Tibial nerve (tissue), 4 donors: ENCODE measurements at regions not wholly inside any gene's neighbourhood (a gene's known extent, or its start where the extent isn't known, plus 50 kb on each side); places are given as distances from the start of the nearest gene placed in this dataset.

Source experiments
- DNase-seq, 2 donors: peaks; one replicate each; pipeline ENCODE4 v3.0.0-alpha.2; 2019; ENCODE audit warnings: low spot score in 2 of 2
- H3K27ac ChIP-seq, 4 donors: fragments of 200-600 bp; sonication (generic) in 3 of 4; one replicate each; pipeline ENCODE4 v1.5.1; 2017 to 2019; ENCODE audit warnings: mild to moderate bottlenecking in 1 of 4
- H3K27me3 ChIP-seq, 2 donors: fragments of 200-600 bp; sonication (generic) in 1 of 2; one replicate each; pipeline versions ENCODE4 v1.5.1 to v1.6.0; 2017 to 2019
- H3K36me3 ChIP-seq, 3 donors: fragments of 200-600 bp; sonication (generic); one replicate each; pipeline ENCODE4 v1.5.1; 2018 to 2019
- H3K4me1 ChIP-seq, 4 donors: fragments of 200-600 bp; sonication (generic) in 3 of 4; one replicate each; pipeline ENCODE4 v1.5.1; 2017 to 2019
- H3K4me3 ChIP-seq, 4 donors: fragments of 200-600 bp; sonication (generic) in 3 of 4; one replicate each; pipeline ENCODE4 v1.5.1; 2017 to 2019; ENCODE audit warnings: mild to moderate bottlenecking in 1 of 4, moderate library complexity in 1 of 4
- H3K9me3 ChIP-seq, 4 donors: fragments of 200-600 bp; sonication (generic) in 3 of 4; one replicate each; pipeline ENCODE4 v1.5.1; 2017 to 2019
- EP300 ChIP-seq, 2 donors: sonication (generic); formaldehyde crosslinking; IDR thresholded peaks; one replicate each; pipeline ENCODE4 v1.6.1; 2017; ENCODE audit warnings: antibody characterized with exemption in 2 of 2, mild to moderate bottlenecking in 1 of 2
- POLR2A ChIP-seq, 2 donors: fragments of 450-650 bp; IDR thresholded peaks; one replicate each; pipeline ENCODE4 v1.6.1; 2017; ENCODE audit warnings: antibody characterized with exemption in 2 of 2, mild to moderate bottlenecking in 2 of 2, moderate library complexity in 2 of 2
- WGBS, 2 donors: methylation state at CpG; one replicate each; pipeline ENCODE4 v1.1.5; 2018; 5-methylcytosine and 5-hydroxymethylcytosine counted together
- TF ChIP-seq, protein P1 (sequence below), 5 experiments: fragments of 200-600 bp in 3 of 5; fragments of 450-650 bp in 2 of 5; sonication (generic) in 3 of 5; IDR thresholded peaks; one replicate each; pipeline ENCODE4 v1.5.1; 2016 to 2019; ENCODE audit warnings: antibody characterized with exemption in 5 of 5, mild to moderate bottlenecking in 3 of 5, moderate library complexity in 2 of 5

DNA sequence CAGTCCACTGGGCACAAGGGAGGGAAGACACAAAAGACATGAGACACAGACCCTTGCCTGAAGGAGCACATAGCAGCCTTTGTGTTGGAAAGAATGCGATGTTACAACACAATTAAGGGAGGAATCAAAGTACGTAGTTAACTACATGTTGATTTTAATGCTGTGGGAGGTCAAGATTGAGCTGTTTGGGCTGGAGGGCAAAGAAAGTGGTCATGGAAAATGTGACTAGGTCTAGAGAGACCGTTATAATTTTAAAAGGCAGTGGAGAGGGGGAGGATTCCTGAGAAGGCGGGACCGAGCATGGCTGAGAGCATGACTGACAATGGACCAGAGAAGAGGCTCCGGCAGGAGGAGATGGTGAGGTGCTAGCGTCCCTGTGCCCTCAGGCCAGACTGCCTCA, 111.8 kb upstream of the ATP1A1 start:
- Histone ChIP-seq H3K27me3 (no peaks in the 10 kb centered on the region), H3K27ac (no peak overlapping the region), H3K4me1 (no peaks in the 10 kb centered on the region), H3K4me3 (no peak overlapping the region), H3K9me3 (no peaks in the 10 kb centered on the region), H3K36me3 (no peaks in the 10 kb centered on the region)
- TF ChIP-seq EP300 (IDR thresholded peaks at IDR 0.05) (no peak), POLR2A (IDR thresholded peaks at IDR 0.05) (no peak)
- TF ChIP-seq, protein P1, sequence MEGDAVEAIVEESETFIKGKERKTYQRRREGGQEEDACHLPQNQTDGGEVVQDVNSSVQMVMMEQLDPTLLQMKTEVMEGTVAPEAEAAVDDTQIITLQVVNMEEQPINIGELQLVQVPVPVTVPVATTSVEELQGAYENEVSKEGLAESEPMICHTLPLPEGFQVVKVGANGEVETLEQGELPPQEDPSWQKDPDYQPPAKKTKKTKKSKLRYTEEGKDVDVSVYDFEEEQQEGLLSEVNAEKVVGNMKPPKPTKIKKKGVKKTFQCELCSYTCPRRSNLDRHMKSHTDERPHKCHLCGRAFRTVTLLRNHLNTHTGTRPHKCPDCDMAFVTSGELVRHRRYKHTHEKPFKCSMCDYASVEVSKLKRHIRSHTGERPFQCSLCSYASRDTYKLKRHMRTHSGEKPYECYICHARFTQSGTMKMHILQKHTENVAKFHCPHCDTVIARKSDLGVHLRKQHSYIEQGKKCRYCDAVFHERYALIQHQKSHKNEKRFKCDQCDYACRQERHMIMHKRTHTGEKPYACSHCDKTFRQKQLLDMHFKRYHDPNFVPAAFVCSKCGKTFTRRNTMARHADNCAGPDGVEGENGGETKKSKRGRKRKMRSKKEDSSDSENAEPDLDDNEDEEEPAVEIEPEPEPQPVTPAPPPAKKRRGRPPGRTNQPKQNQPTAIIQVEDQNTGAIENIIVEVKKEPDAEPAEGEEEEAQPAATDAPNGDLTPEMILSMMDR (IDR thresholded peaks at IDR 0.05), result no peak
- no peak for DNase-seq
- WGBS, 2 donors, result 33 to 41% methylated on average over 7 of the region's 7 CpGs

DNA sequence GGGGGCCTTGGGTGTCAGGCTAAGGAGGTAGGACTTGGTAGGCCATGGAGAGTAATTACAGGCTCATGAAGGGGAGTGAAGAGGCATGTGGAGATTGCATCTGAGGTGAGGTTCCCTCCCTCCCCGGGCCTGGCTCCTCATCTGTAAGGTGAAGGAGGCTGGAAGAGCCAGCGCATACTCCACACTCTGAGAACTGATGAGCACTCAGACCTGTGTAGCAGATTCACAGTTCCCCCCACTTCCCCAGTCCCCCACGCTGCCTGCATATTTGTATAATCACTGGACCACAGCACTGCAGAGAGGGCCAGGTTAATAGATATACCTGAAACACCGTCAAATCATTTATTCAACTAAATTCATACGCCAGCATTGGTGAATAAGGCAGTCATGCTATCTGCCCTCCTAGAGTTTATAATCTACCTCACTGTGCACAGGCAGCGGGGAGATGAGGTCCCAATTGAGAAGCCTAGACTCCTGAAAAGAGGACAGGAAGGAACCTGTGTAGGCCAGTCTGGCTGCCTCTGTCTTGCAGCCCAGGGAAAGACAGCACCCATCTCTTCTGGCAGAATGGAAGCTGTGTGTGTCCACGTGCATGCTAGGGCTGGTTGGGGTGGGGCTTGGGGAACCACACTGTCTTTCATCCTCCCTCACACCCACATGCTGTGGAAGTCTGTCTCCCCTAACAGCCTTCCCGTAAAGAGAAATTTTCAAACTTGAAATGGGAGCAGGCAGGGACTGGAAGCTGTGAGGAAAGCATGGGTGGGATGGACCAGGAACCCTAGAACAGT, 110.6 kb upstream of the ATP1A1 start:
- no peak for DNase-seq
- Histone ChIP-seq H3K4me1 (no peaks in the 10 kb centered on the region), H3K36me3 (no peaks in the 10 kb centered on the region), H3K27me3 (no peaks in the 10 kb centered on the region), H3K27ac (no peak overlapping the region), H3K9me3 (no peaks in the 10 kb centered on the region), H3K4me3 (no peak overlapping the region)
- WGBS, 2 donors, result 69 to 73% methylated on average over 8 of the region's 8 CpGs
- TF ChIP-seq, protein P1 (IDR thresholded peaks at IDR 0.05), result no peak
- TF ChIP-seq EP300 (IDR thresholded peaks at IDR 0.05) (no peak), POLR2A (IDR thresholded peaks at IDR 0.05) (no peak)

DNA sequence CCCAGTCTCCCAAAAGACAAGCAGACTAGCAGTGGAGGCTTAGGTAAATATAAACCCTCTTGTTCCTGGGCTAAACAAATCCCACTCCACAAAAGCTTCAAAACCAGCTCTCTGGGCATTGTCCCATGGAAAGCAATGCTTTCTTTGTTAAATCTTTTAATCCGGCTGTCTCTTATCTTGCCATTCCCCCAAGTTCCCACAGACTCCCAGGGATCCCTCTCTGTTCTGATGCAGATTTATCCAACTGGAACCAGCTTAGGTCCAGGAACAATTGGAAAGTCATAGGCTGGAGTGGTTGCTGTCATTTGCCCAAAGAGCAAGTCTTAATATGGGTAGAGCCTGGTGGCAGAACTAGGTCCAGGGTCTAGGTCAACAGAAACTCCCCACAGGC, 110.1 kb upstream of the ATP1A1 start:
- H3K36me3 ChIP-seq, result no peaks in the 10 kb centered on the region

DNA sequence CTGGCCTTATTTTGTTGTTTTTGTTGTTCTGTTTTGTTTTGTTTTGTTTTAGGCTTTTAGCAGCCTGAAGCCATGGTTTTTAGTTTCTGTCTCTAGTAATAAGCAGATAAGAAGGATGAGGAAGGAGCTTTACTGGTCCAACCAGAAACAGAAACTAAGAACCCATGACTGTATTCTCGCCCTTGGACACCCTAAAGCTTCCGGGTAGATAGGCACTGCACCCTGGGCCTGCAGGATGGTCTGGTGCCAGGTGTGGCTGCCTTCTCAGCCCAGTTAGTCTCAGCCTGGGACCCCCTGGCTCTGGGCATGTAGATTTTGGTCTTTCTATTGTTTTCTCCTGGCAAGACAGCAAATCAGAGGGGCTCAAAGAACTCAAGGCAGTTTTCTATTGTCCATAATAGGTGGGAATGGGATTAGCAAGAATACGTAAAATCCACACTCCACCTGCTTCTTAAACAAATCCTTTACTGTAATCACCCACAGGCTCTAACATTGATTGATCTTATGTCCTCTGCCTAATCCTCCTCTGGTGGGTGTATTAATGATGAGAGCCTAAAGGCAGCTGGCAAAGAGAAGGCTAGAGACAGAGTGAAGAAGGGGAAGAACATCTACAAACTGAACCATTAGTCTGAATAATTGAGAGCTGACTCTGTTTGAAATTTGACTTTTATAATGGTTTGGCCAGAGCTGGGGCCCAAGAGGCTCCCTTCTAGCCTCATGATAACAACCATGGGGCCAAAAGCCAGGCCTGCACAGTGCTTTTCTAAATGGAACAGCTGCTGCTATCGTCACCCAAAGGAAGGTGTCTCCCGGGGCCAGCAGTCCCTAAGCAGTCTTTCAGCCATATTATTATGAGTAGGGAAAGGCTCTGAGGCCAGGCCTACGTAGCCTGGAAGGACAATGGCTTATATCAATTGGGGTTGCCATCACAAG, 106.8 kb upstream of the ATP1A1 start:
- no peaks in the 10 kb centered on the region for H3K27me3 ChIP-seq
- TF ChIP-seq POLR2A (IDR thresholded peaks at IDR 0.05) (no peak), EP300 (IDR thresholded peaks at IDR 0.05) (no peak)
- TF ChIP-seq, protein P1 (IDR thresholded peaks at IDR 0.05), result no peak
- DNase-seq, result no peak
- 91 to 93% methylated on average over 6 of the region's 6 CpGs for WGBS, 2 donors
- H3K4me1 ChIP-seq, result no peaks in the 10 kb centered on the region
- H3K36me3 ChIP-seq, result no peaks in the 10 kb centered on the region
- H3K4me3 ChIP-seq, result no peak overlapping the region
- H3K9me3 ChIP-seq, result no peaks in the 10 kb centered on the region
- no peak overlapping the region for H3K27ac ChIP-seq

More for the DNA sequence above, 110.1 kb upstream of the ATP1A1 start:
- Histone ChIP-seq H3K4me3 (no peak overlapping the region), H3K9me3 (no peaks in the 10 kb centered on the region), H3K27me3 (no peaks in the 10 kb centered on the region), H3K4me1 (no peaks in the 10 kb centered on the region), H3K27ac (no peak overlapping the region)
- WGBS, 2 donors, result 67 to 72% methylated on average over 1 of the region's 1 CpG
- TF ChIP-seq POLR2A (IDR thresholded peaks at IDR 0.05), result no peak
- TF ChIP-seq, protein P1 (IDR thresholded peaks at IDR 0.05), result no peak
- TF ChIP-seq EP300 (IDR thresholded peaks at IDR 0.05), result no peak
- DNase-seq, result no peak

DNA sequence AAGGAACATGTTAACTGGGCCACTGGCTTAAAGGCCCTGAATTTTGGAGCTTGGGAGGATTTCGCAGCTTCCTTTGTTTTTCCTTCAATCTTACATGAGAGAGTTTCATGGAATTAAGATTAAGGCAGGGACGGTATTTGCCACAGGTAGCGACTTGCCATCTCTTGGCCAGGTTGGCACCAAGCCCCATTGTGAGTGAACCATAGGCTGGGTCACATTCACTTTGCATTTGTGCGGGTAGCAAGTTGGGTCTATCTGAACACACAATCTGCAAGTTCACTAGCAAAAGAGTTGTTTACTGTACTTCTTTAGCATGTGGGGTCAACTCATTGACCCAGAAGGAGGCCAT, 106.2 kb upstream of the ATP1A1 start:
- Histone ChIP-seq H3K27me3 (no peaks in the 10 kb centered on the region), H3K4me3 (no peak overlapping the region), H3K27ac (no peak overlapping the region), H3K9me3 (no peaks in the 10 kb centered on the region), H3K4me1 (no peaks in the 10 kb centered on the region), H3K36me3 (no peaks in the 10 kb centered on the region)
- DNase-seq, result no peak
- TF ChIP-seq POLR2A (IDR thresholded peaks at IDR 0.05) (no peak), EP300 (IDR thresholded peaks at IDR 0.05) (no peak)
- TF ChIP-seq, protein P1 (IDR thresholded peaks at IDR 0.05), result no peak
- WGBS, 2 donors, result 94 to 98% methylated on average over 4 of the region's 4 CpGs
